Osteoblast (primary cell): ENCODE measurements at regions not wholly inside any gene's neighbourhood (a gene's known extent, or its start where the extent isn't known, plus 50 kb on each side); places are given as distances from the start of the nearest gene placed in this dataset.

Experiments
- DNase-seq: peaks from one replicate; pipeline ENCODE4 v3.0.0; 2011; ENCODE audit warnings: low spot score, mixed read lengths; ENCODE audit not compliant: insufficient read length; ENCODE audit errors: missing footprints
- H2AFZ ChIP-seq: 2 replicates; pipeline ENCODE4 v1.6.0; 2011; ENCODE audit warnings: mild to moderate bottlenecking, low read length
- H3K27ac ChIP-seq: 2 replicates; pipeline ENCODE4 v1.5.1; 2011; ENCODE audit warnings: mild to moderate bottlenecking, low read depth, low read length, moderate library complexity
- H3K27me3 ChIP-seq: 2 replicates; pipeline ENCODE4 v1.6.0; 2012; ENCODE audit warnings: mild to moderate bottlenecking, control low read depth, inconsistent platforms, low read length, moderate library complexity; ENCODE audit not compliant: insufficient read depth
- H3K36me3 ChIP-seq: 2 replicates; pipeline ENCODE4 v1.5.1; 2011; ENCODE audit warnings: mild to moderate bottlenecking, low read length, control low read depth, moderate library complexity; ENCODE audit not compliant: insufficient read depth
- H3K4me1 ChIP-seq: 2 replicates; pipeline ENCODE4 v1.5.1; 2011; ENCODE audit warnings: mild to moderate bottlenecking, low read length, control low read depth, moderate library complexity; ENCODE audit not compliant: insufficient read depth
- H3K4me2 ChIP-seq: 2 replicates; pipeline ENCODE4 v1.6.0; 2011; ENCODE audit warnings: mild to moderate bottlenecking, low read length; ENCODE audit not compliant: insufficient read depth
- H3K4me3 ChIP-seq: fragments of 200-600 bp; sonication (generic); 3 replicates; pipeline ENCODE4 v1.5.1; 2012; ENCODE audit warnings: mild to moderate bottlenecking, low read length, inconsistent platforms; ENCODE audit not compliant: insufficient read depth
- H3K79me2 ChIP-seq: 2 replicates; pipeline ENCODE4 v1.6.0; 2012; ENCODE audit warnings: mild to moderate bottlenecking, low read length, control low read depth, inconsistent platforms; ENCODE audit not compliant: insufficient read depth
- H3K9me3 ChIP-seq: 2 replicates; pipeline ENCODE4 v1.5.1; 2011; ENCODE audit warnings: low read depth, low read length, control low read depth
- H4K20me1 ChIP-seq: 2 replicates; pipeline ENCODE4 v1.6.0; 2012; ENCODE audit warnings: mild to moderate bottlenecking, low read length, control low read depth; ENCODE audit not compliant: insufficient read depth
- TF ChIP-seq, protein P1 (sequence below): IDR thresholded peaks from 2 replicates; pipeline ENCODE4 v1.5.1; 2011; ENCODE audit warnings: mild to moderate bottlenecking, low read depth, low read length, moderate library complexity; ENCODE audit errors: extremely low read depth

DNA sequence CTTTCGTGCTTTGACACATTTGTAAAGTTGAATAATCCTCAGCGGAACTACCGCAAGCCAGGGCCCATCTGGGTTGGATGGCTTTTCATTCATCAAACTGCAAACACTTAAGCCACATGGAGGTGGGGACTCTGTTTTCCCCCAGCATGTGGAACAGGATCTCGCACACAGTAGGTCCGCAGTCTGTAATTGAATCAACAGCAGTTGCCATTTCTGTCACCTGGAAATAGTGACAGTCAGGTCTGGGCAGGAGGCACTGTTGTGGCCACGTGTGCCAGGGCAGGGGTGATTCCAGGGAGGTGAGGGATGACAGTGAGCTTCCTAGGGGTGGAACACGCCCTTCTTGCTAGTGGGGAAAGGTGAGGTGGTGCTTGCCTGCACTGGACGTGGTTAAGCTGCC, 50.7 kb upstream of the ANO1 start:
- Histone ChIP-seq H3K27me3 (no peaks in the 10 kb centered on the region), H3K36me3 (no peaks in the 10 kb centered on the region), H3K79me2 (no peaks in the 10 kb centered on the region), H3K4me1 (no peaks in the 10 kb centered on the region), H3K9me3 (no peaks in the 10 kb centered on the region), H4K20me1 (no peaks in the 10 kb centered on the region), H3K27ac (no peak overlapping the region), H3K4me3 (no peak overlapping the region), H3K4me2 (no peak overlapping the region), H2AFZ (no peak overlapping the region)
- DNase-seq: no peak
- TF ChIP-seq, protein P1, sequence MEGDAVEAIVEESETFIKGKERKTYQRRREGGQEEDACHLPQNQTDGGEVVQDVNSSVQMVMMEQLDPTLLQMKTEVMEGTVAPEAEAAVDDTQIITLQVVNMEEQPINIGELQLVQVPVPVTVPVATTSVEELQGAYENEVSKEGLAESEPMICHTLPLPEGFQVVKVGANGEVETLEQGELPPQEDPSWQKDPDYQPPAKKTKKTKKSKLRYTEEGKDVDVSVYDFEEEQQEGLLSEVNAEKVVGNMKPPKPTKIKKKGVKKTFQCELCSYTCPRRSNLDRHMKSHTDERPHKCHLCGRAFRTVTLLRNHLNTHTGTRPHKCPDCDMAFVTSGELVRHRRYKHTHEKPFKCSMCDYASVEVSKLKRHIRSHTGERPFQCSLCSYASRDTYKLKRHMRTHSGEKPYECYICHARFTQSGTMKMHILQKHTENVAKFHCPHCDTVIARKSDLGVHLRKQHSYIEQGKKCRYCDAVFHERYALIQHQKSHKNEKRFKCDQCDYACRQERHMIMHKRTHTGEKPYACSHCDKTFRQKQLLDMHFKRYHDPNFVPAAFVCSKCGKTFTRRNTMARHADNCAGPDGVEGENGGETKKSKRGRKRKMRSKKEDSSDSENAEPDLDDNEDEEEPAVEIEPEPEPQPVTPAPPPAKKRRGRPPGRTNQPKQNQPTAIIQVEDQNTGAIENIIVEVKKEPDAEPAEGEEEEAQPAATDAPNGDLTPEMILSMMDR: no peak

- Histone ChIP-seq H3K79me2 (no peaks in the 10 kb centered on the region), H3K4me1 (no peaks in the 10 kb centered on the region), H3K4me3 (no peak overlapping the region), H3K27ac (no peak overlapping the region), H3K9me3 (no peaks in the 10 kb centered on the region), H3K36me3 (no peaks in the 10 kb centered on the region), H3K27me3 (peaks cover 8% of the 10 kb centered on the region), H2AFZ (no peak overlapping the region), H4K20me1 (no peaks in the 10 kb centered on the region), H3K4me2 (no peak overlapping the region)
- TF ChIP-seq, protein P1: no peak
- no peak for DNase-seq
These were observed 49.8 kb upstream of the ANO1 start for GRCh38 chr11:70028147-70028855.
